ENCODE measurements at regions not wholly inside any gene's neighbourhood (a gene's known extent, or its start where the extent isn't known, plus 50 kb on each side); places are given as distances from the start of the nearest gene placed in this dataset.

GRCh38 chr14:39731912-39732311 lies 299.7 kb upstream of the FBXO33 start:
- intact Hi-C loops (cut with DNase I): no loop called here
- Histone ChIP-seq H3K9me3 (peaks cover 0 to 12% (median 0%) of the 10 kb centered on the region in 3 donors), H3K27me3 (no peaks in the 10 kb centered on the region), H3K27ac (no peak overlapping the region), H3K36me3 (no peaks in the 10 kb centered on the region), H3K4me1 (no peaks in the 10 kb centered on the region), H3K4me3 (no peak overlapping the region)
- TF ChIP-seq CTCF (IDR thresholded peaks at IDR 0.05) (no peak), POLR2A (IDR thresholded peaks at IDR 0.05) (no peak)
- DNase-seq: no peak
- 55 to 65% methylated on average over 2 of the region's 2 CpGs for WGBS, 2 donors

GRCh38 chr14:39726563-39726962 lies 294.3 kb upstream of the FBXO33 start:
- no peaks in the 10 kb centered on the region for H3K4me1 ChIP-seq
- no peaks in the 10 kb centered on the region for H3K9me3 ChIP-seq
- H3K4me3 ChIP-seq: no peak overlapping the region
- 87 to 89% methylated on average over 2 of the region's 2 CpGs for WGBS, 2 donors
- no peaks in the 10 kb centered on the region for H3K27me3 ChIP-seq
- no peaks in the 10 kb centered on the region for H3K36me3 ChIP-seq
- intact Hi-C loops (cut with DNase I): no loop called here
- no peak for TF ChIP-seq CTCF (IDR thresholded peaks at IDR 0.05)
- TF ChIP-seq POLR2A (IDR thresholded peaks at IDR 0.05): no peak
- DNase-seq: no peak
- no peak overlapping the region for H3K27ac ChIP-seq

DNA sequence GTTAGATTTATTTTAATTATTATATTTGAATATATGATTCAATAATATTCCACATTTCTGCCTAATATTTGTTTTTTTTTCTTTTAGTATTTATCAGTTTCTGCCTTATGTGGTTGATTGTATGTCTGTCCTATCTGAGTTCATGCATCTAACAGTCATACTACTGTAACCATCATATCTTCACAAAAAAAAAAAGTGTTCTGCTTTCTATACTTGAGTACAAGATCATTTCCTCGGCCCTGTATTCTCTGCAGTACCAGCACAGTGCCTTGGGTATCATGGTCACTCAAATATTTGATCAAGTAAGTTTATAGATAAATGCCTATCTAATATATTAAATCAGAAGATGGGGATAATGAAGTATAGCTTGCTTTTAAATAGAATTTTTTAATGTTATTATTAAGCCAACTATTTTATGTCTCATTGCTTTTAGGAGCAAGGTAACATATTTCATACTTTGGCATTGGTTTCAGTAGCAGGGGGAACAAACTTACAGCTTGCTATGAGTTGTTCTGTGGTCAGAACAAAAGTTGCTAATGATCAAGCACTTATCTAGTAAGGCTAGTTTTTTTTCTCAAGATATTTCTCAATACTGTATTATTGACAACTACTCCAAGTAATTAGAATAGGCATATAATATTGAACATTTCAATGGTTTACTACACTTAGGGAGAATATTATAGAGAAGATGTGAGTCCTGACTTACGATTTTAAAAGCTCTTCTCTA lies 290.5 kb upstream of the FBXO33 start:
- H3K27me3 ChIP-seq: no peaks in the 10 kb centered on the region
- H3K36me3 ChIP-seq: no peaks in the 10 kb centered on the region
- no peak overlapping the region for H3K27ac ChIP-seq
- TF ChIP-seq POLR2A (IDR thresholded peaks at IDR 0.05): no peak
- H3K4me3 ChIP-seq: no peak overlapping the region
- intact Hi-C loops (cut with DNase I): no loop called here
- no peak for DNase-seq
- 36 to 40% methylated on average over 2 of the region's 2 CpGs for WGBS, 2 donors
- H3K9me3 ChIP-seq: no peaks in the 10 kb centered on the region
- H3K4me1 ChIP-seq: no peaks in the 10 kb centered on the region

- Histone ChIP-seq H3K4me1 (no peaks in the 10 kb centered on the region), H3K36me3 (no peaks in the 10 kb centered on the region), H3K9me3 (no peaks in the 10 kb centered on the region), H3K27ac (no peak overlapping the region), H3K27me3 (no peaks in the 10 kb centered on the region), H3K4me3 (no peak overlapping the region)
- WGBS, 2 donors: 57 to 79% methylated on average over 2 to 3 of the region's 3 CpGs
- DNase-seq: no peak
- intact Hi-C loops (cut with DNase I): no loop called here
- TF ChIP-seq CTCF (IDR thresholded peaks at IDR 0.05) (no peak), POLR2A (IDR thresholded peaks at IDR 0.05) (no peak)
Observed at GRCh38 chr14:39716987-39717570, 284.8 kb upstream of the FBXO33 start.

DNA sequence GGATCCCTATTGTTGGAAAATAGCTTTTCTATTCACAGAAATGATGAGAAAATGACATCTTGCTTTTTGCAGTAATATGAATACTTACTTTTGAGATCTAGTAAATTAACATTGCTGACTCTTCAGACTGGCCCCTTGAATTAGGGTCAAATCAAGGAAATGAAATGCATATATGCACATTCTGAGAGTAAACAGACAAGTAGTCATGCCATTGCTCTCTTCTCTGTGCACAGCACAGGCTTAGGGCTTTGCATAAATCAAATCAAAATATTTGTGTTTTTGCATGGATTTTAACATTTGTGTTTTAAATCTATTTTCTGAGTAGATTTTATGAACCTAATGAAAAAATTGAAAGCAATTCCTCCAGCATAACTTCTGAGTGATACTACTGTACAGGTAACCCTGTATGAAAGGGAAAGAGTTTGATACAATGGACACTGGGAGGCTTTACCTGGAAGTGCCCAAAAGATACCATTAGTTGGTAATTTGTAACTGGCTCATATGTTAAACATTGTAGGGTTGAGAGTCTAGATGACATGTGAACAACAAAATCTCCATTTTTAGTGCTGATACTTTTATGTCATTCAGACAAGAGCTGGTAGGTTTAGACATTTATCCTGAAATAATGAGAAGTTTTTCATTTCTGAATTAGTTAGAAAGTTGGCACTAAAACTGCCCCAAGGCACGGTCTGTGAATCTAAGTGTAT lies 280.2 kb upstream of the FBXO33 start:
- Histone ChIP-seq H3K27me3 (no peaks in the 10 kb centered on the region), H3K4me3 (no peak overlapping the region), H3K27ac (no peak overlapping the region), H3K4me1 (no peaks in the 10 kb centered on the region), H3K9me3 (no peaks in the 10 kb centered on the region), H3K36me3 (no peaks in the 10 kb centered on the region)
- TF ChIP-seq POLR2A (IDR thresholded peaks at IDR 0.05): no peak
- TF ChIP-seq CTCF (IDR thresholded peaks at IDR 0.05): no peak
- 31 to 46% methylated on average over 1 of the region's 1 CpG for whole genome bisulfite sequencing, 2 donors
- intact Hi-C loops (cut with DNase I): no loop called here
- DNase-seq: no peak
